ENCODE measurements at regions not wholly inside any gene's neighbourhood (a gene's known extent, or its start where the extent isn't known, plus 50 kb on each side); places are given as distances from the start of the nearest gene placed in this dataset.
A peak's percentile ranks its signal among the peaks of the same experiment; 100 is the strongest.

DNA sequence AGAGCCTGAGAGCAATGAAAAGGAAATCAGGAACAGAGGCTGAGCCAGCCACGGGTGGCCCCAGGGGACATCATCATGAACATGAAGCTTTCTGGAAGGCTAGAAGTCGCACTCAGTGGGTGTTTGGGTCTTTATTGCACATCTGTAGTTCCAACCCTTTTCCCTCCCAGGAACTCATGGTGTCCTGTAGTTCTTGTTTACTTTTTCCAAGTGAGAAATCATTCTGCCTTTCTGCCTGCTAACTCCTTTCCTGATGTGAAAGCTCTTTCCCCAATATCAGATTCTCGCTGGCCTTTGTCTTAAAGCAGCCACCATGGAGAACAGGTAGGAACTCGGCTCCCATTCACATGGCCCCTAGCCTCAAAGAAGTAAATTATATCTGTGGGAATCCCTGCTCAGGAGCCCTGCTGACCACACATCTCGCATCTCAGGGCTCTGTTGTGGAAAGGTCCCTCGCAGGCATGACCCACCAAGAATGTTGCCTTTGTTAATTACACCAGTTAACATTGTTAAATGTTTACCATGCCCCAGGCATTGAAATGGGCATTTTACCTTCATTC lies 542.7 kb downstream of the TNS3 start:
- H3K23ac ChIP-seq (ENCODE audit: insufficient read length) = no peak overlapping the region
- no peak overlapping the region for H3K56ac ChIP-seq (replicated peaks; ENCODE audit: insufficient read length, low read depth, low read length)
- ChIA-PET POLR2A (ENCODE audit: partially characterized antibody) (no interaction called here), CTCF (ENCODE audit: partially characterized antibody) (interaction anchor here (0.8 kb wide), 1 partner anchor 1165 kb away, joined by 4 read pairs; no protein-coding TSS in a partner anchor)
- H4K91ac ChIP-seq (replicated peaks; ENCODE audit: insufficient read length, low read length) = no peak overlapping the region
- H3K18ac ChIP-seq (ENCODE audit: extremely low read depth, low read length) = no peak overlapping the region
- no peak overlapping the region for H3K14ac ChIP-seq (ENCODE audit: insufficient read length)
- H3K4me1 ChIP-seq (replicated peaks in 1 of 4; ENCODE audit: control insufficient read depth in 3 of 4, insufficient read depth in 4 of 4, low read length in 3 of 4) = peaks cover 2 to 12% (median 8%) of the 10 kb centered on the region in 4 experiments; a peak in 5 of 7 replicates
- no peak overlapping the region for H2BK20ac ChIP-seq (ENCODE audit: low read length)
- H3K9me3 ChIP-seq (ENCODE audit: insufficient read depth in 2 of 2, low read depth in 1 of 2, low read length in 1 of 2) = no peaks in the 10 kb centered on the region
- H3K36me3 ChIP-seq (ENCODE audit: control insufficient read depth in 2 of 4, insufficient read depth in 4 of 4, low read length in 3 of 4) = no peaks in the 10 kb centered on the region
- no peak overlapping the region for H2BK15ac ChIP-seq (ENCODE audit: low read length)
- WGBS, 2 experiments (ENCODE audit: extremely low coverage in 1 of 2, insufficient coverage in 1 of 2, insufficient read length in 1 of 2, insufficient replicate concordance in 2 of 2, low coverage in 1 of 2, low lambda C conversion rate in 2 of 2, missing lambda C conversion rate in 1 of 2) = 39% methylated on average over 6 of the region's 6 CpGs; no CpG with 5 or more reads in 1 of the 2 experiments
- no peaks in the 10 kb centered on the region for H3K79me2 ChIP-seq (ENCODE audit: control insufficient read depth in 1 of 2, insufficient read depth in 2 of 2, low read length in 2 of 2)
- TF ChIP-seq PHF8 (conservative IDR thresholded peaks at IDR 0.05; ENCODE audit: low read depth, low read length) (no peak), GABPA (IDR thresholded peaks at IDR 0.05; ENCODE audit: borderline replicate concordance, insufficient read depth, low read length) (no peak), CTBP2 (IDR thresholded peaks at IDR 0.05; ENCODE audit: borderline replicate concordance, insufficient read depth, insufficient read length, low read length) (no peak), SAP30 (IDR thresholded peaks at IDR 0.05; ENCODE audit: insufficient read depth, insufficient replicate concordance, low read length) (no peak), JUN (IDR thresholded peaks at IDR 0.05; ENCODE audit: low read depth, low read length) (no peak), BCL11A (IDR thresholded peaks at IDR 0.05; ENCODE audit: low read depth in 2 of 2, low read length in 2 of 2) (no peak)
- no peaks in the 10 kb centered on the region for H3K79me1 ChIP-seq (ENCODE audit: low read depth, low read length)
- H3K4me2 ChIP-seq (ENCODE audit: insufficient read depth in 1 of 2, low read depth in 2 of 2, low read length in 2 of 2) = peak overlapping the region; percentile 4 to 14; a peak in 2 of 4 replicates
- H4K5ac ChIP-seq (ENCODE audit: insufficient read length, low read depth, low read length) = no peak overlapping the region
- H3K4me3 ChIP-seq (ENCODE audit: extremely low read depth in 1 of 4, insufficient read depth in 2 of 4, low read depth in 3 of 4, low read length in 4 of 4) = no peak overlapping the region
- H2BK12ac ChIP-seq (ENCODE audit: low read depth, low read length) = no peak overlapping the region
- peaks cover 0 to 2% of the 10 kb centered on the region in 2 experiments for H4K20me1 ChIP-seq (replicated peaks in 1 of 2; ENCODE audit: control insufficient read depth in 1 of 2, insufficient read depth in 2 of 2, low read length in 2 of 2)
- H2AK5ac ChIP-seq (ENCODE audit: low read depth, low read length) = no peak overlapping the region
- peaks cover 3% of the 10 kb centered on the region; the same call in 1 of the 2 replicates for H3K23me2 ChIP-seq (ENCODE audit: low read depth, low read length)
- no peak overlapping the region for H2AFZ ChIP-seq (ENCODE audit: low read length)
- no peak overlapping the region for H2BK120ac ChIP-seq (replicated peaks; ENCODE audit: low read depth, low read length)
- H3K4ac ChIP-seq (replicated peaks; ENCODE audit: insufficient read length, low read depth, low read length) = no peak overlapping the region
- no peak overlapping the region for H2BK5ac ChIP-seq (ENCODE audit: low read depth, low read length)
- no peak overlapping the region for H3K9ac ChIP-seq (replicated peaks in 1 of 4; ENCODE audit: extremely low read depth in 1 of 4, low read depth in 3 of 4, low read length in 3 of 4)
- no peak overlapping the region for H4K8ac ChIP-seq (ENCODE audit: extremely low read depth, insufficient read depth, low read length)
- no peak for FAIRE-seq
- no peak overlapping the region for H3K27ac ChIP-seq (ENCODE audit: low read depth, low read length)
- DNase-seq (ENCODE audit: low read depth in 1 of 2, low spot score in 2 of 2) = peak in 1 of 2 experiments; percentile 33
- H3K27me3 ChIP-seq (replicated peaks in 1 of 4; ENCODE audit: control insufficient read depth in 3 of 4, extremely low read depth in 1 of 4, insufficient read depth in 3 of 4, low read length in 3 of 4) = peaks cover 0 to 7% (median 1%) of the 10 kb centered on the region in 4 experiments; a peak in 3 of 7 replicates

Measured in H1 (cell line).